ENCODE measurements at regions not wholly inside any gene's neighbourhood (a gene's known extent, or its start where the extent isn't known, plus 50 kb on each side); places are given as distances from the start of the nearest gene placed in this dataset.

- TF ChIP-seq PRDM15 (CRISPR knock-in tag; IDR thresholded peaks at IDR 0.05) = no peak
These were observed 119.4 kb downstream of the MFAP3L start (continued) for GRCh38 chr4:169906821-169907220.

- Histone ChIP-seq H3K9me3 (replicated peaks; ENCODE audit: control insufficient read depth, insufficient read depth, low read length) (no peaks in the 10 kb centered on the region), H3K4me2 (ENCODE audit: control insufficient read depth, insufficient read depth) (no peak overlapping the region), H3K27me3 (replicated peaks in 1 of 2; ENCODE audit: control insufficient read depth in 2 of 2, insufficient read depth in 2 of 2, low read length in 1 of 2) (no peaks in the 10 kb centered on the region), H3K27ac (ENCODE audit: control insufficient read depth, insufficient read depth) (no peak overlapping the region), H3K79me2 (ENCODE audit: control insufficient read depth, insufficient read depth, low read length) (no peaks in the 10 kb centered on the region), H3K9ac (ENCODE audit: control insufficient read depth, insufficient read depth, low read length) (no peak overlapping the region), H4K20me1 (ENCODE audit: control insufficient read depth, insufficient read depth) (no peaks in the 10 kb centered on the region), H3K4me1 (ENCODE audit: control insufficient read depth, insufficient read depth, low read length) (no peaks in the 10 kb centered on the region), H3K4me3 (no peak overlapping the region), H2AFZ (ENCODE audit: control insufficient read depth, low read depth, low read length) (no peak overlapping the region), H3K36me3 (ENCODE audit: control insufficient read depth in 2 of 2, insufficient read depth in 2 of 2, low read length in 1 of 2) (no peaks in the 10 kb centered on the region)
- ChIA-PET SMC1A (ENCODE audit: uncharacterized antibody, unreplicated experiment) (no interaction called here), POLR2A (no interaction called here), CTCF (no interaction called here), RAD21 (ENCODE audit: unreplicated experiment) (no interaction called here)
- DNase-seq (ENCODE audit: low read depth, low spot score) (no peak), ATAC-seq (no peak), FAIRE-seq (no peak)
- 89% methylated on average over 2 of the region's 2 CpGs for WGBS (ENCODE audit: insufficient coverage, insufficient replicate concordance, low lambda C conversion rate, missing lambda C conversion rate)
- no TSS peak for BruUV-seq (replicated peaks)
- intact Hi-C loops (cut with micrococcal nuclease; ENCODE audit: unreplicated experiment) (no loop called here), in situ Hi-C loops (cut with MboI) (no loop called here)
- no peak for TF ChIP-seq ZNF274 (IDR thresholded peaks at IDR 0.05; ENCODE audit: insufficient read depth, insufficient read length)
These were observed 120.1 kb downstream of the MFAP3L start for GRCh38 chr4:169906104-169906503.

Data from GM12878 (cell line).